ENCODE measurements at regions not wholly inside any gene's neighbourhood (a gene's known extent, or its start where the extent isn't known, plus 50 kb on each side); places are given as distances from the start of the nearest gene placed in this dataset.

- no peaks in the 10 kb centered on the region for H3K9me3 ChIP-seq (ENCODE audit: control insufficient read depth, low read length, poor library complexity, severe bottlenecking)
- H3K4me1 Mint-ChIP-seq: peaks cover 2% of the 10 kb centered on the region
- H3K36me3 Mint-ChIP-seq (ENCODE audit: low read depth): no peaks in the 10 kb centered on the region
- ATAC-seq (no peak), DNase-seq (no peak)
- H3K27me3 Mint-ChIP-seq: peaks cover 36% of the 10 kb centered on the region
- no peak overlapping the region for H3K4me3 Mint-ChIP-seq
- no peak overlapping the region for H3K27ac Mint-ChIP-seq
Measured at GRCh38 chr6:14187406-14187805, 69.8 kb downstream of the CD83 start.

GRCh38 chr6:14189074-14189473, 71.5 kb downstream of the CD83 start:
- Mint-ChIP-seq H3K27me3 (peaks cover 40% of the 10 kb centered on the region), H3K27ac (no peak overlapping the region), H3K4me1 (peaks cover 2% of the 10 kb centered on the region), H3K4me3 (no peak overlapping the region), H3K36me3 (ENCODE audit: low read depth) (peaks cover 6% of the 10 kb centered on the region)
- no peaks in the 10 kb centered on the region for H3K9me3 ChIP-seq (ENCODE audit: control insufficient read depth, low read length, poor library complexity, severe bottlenecking)
- no peak for DNase-seq
- no peak for ATAC-seq

DNA sequence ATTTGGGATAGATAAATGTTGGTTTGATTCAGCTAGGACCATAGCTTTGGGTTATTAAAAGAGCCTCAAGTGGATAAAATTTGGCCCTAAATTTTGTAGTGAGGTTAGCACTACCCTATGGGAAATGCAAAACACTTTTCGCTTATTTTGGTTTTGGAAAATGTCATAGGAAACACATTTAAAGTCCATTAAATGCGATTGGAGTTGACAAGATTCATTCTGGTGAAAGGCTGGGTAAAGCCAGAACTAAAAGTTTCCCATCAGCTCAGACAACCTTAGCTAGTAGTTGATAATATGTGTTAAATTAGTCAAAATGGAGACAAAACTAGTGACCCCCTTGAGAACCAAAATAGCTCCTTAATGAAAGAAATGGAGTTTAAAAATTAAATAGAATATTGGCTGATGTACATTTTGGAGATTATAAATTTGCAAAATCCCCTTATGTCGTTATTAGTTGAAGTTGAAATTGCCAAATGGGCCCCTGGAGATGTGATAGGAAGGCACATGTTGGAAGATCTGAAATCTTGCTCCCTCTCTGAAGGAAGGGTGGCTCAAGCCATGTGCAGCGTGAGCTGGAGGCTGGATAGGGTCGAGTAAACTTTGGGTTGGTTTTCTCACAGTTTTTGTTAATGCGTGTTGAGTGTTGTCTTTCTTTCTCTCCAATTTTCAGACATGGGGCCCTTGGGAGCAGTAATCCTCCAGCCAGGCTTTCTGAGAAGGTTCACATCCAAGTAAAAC, 72.8 kb downstream of the CD83 start:
- ATAC-seq: no peak
- Mint-ChIP-seq H3K36me3 (ENCODE audit: low read depth) (peaks cover 6% of the 10 kb centered on the region), H3K4me3 (no peak overlapping the region), H3K27ac (no peak overlapping the region), H3K4me1 (peaks cover 2% of the 10 kb centered on the region), H3K27me3 (peaks cover 44% of the 10 kb centered on the region)
- DNase-seq: no peak
- no peaks in the 10 kb centered on the region for H3K9me3 ChIP-seq (ENCODE audit: control insufficient read depth, low read length, poor library complexity, severe bottlenecking)

DNA sequence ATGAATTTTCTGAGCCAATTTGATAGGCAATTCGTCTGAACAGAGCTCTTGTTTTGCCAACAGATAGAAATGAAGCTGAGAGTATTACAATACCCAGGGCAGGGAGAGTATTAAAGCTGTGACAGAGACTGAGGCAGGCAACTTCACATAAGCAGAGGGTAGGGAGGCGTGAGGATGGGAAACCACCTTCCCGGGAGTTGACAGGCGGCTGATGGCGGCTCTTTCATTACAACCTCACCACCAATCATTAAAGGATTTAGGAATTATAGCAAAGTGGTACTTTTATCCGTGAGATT, 73.3 kb downstream of the CD83 start:
- Mint-ChIP-seq H3K36me3 (ENCODE audit: low read depth) (peaks cover 6% of the 10 kb centered on the region), H3K4me1 (peaks cover 2% of the 10 kb centered on the region), H3K27ac (no peak overlapping the region), H3K27me3 (peaks cover 44% of the 10 kb centered on the region), H3K4me3 (no peak overlapping the region)
- no peaks in the 10 kb centered on the region for H3K9me3 ChIP-seq (ENCODE audit: control insufficient read depth, low read length, poor library complexity, severe bottlenecking)
- DNase-seq: no peak
- no peak for ATAC-seq

DNA sequence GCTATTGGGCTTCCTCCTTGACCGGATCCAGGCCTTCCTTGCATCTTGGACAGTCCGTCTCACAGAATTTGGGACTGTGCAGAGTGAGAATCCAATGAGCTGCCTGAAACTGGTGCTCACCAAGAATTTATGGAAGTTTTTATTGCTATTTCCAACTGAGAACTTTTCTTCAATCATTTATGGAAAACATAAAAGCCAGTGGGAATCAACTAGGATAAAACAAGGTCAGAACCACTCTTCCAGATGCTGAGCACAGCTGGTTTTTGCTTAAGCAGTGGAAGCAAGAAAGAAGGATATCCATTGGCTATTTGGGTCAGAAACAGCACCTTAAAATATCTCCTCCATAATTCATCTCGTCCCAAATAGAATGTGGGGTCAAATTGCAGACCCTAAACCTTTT, 74.2 kb downstream of the CD83 start:
- Mint-ChIP-seq H3K4me3 (no peak overlapping the region), H3K36me3 (ENCODE audit: low read depth) (peaks cover 6% of the 10 kb centered on the region), H3K4me1 (peaks cover 2% of the 10 kb centered on the region), H3K27me3 (peaks cover 44% of the 10 kb centered on the region), H3K27ac (no peak overlapping the region)
- H3K9me3 ChIP-seq (ENCODE audit: control insufficient read depth, low read length, poor library complexity, severe bottlenecking): no peaks in the 10 kb centered on the region
- no peak for DNase-seq
- no peak for ATAC-seq

GRCh38 chr6:14192216-14192788, 74.7 kb downstream of the CD83 start:
- no peak overlapping the region for H3K4me3 Mint-ChIP-seq
- H3K4me1 Mint-ChIP-seq: peaks cover 2% of the 10 kb centered on the region
- H3K27me3 Mint-ChIP-seq: peaks cover 44% of the 10 kb centered on the region
- H3K36me3 Mint-ChIP-seq (ENCODE audit: low read depth): peaks cover 6% of the 10 kb centered on the region
- ATAC-seq (no peak), DNase-seq (no peak)
- no peak overlapping the region for H3K27ac Mint-ChIP-seq
- no peaks in the 10 kb centered on the region for H3K9me3 ChIP-seq (ENCODE audit: control insufficient read depth, low read length, poor library complexity, severe bottlenecking)

- no peaks in the 10 kb centered on the region for H3K9me3 ChIP-seq (ENCODE audit: control insufficient read depth, low read length, poor library complexity, severe bottlenecking)
- H3K4me1 Mint-ChIP-seq: peaks cover 2% of the 10 kb centered on the region
- no peak overlapping the region for H3K4me3 Mint-ChIP-seq
- H3K27me3 Mint-ChIP-seq: peaks cover 44% of the 10 kb centered on the region
- H3K36me3 Mint-ChIP-seq (ENCODE audit: low read depth): peaks cover 6% of the 10 kb centered on the region
- no peak overlapping the region for H3K27ac Mint-ChIP-seq
- no peak for DNase-seq
- no peak for ATAC-seq
Measured at GRCh38 chr6:14193524-14193923, 76.0 kb downstream of the CD83 start.

DNA sequence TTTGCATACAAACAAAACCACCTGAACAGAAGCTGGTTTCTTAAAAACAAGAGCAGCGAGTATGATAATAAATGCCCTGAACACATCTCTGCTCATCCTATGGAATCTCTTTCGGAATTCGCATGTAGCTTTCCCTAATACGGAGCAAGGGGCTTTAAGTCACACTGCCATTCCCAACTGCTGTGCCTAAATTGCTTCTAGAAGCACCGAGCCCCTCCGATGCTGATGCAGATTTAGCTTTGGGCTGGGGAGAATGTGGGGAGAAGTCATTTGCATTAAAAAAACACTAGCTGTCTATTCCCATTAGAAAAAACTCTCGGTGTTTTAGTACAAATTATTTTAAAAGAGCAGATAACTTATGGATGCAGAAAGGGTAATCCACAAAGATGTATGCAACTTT, 76.9 kb downstream of the CD83 start:
- H3K27me3 Mint-ChIP-seq: peaks cover 34% of the 10 kb centered on the region
- H3K4me3 Mint-ChIP-seq: no peak overlapping the region
- peaks cover 6% of the 10 kb centered on the region for H3K36me3 Mint-ChIP-seq (ENCODE audit: low read depth)
- ATAC-seq: no peak
- no peak overlapping the region for H3K27ac Mint-ChIP-seq
- DNase-seq: no peak
- no peaks in the 10 kb centered on the region for H3K9me3 ChIP-seq (ENCODE audit: control insufficient read depth, low read length, poor library complexity, severe bottlenecking)
- H3K4me1 Mint-ChIP-seq: no peaks in the 10 kb centered on the region

GRCh38 chr6:14194976-14195375, 77.4 kb downstream of the CD83 start:
- H3K9me3 ChIP-seq (ENCODE audit: control insufficient read depth, low read length, poor library complexity, severe bottlenecking): no peaks in the 10 kb centered on the region
- H3K27ac Mint-ChIP-seq: no peak overlapping the region

DNA sequence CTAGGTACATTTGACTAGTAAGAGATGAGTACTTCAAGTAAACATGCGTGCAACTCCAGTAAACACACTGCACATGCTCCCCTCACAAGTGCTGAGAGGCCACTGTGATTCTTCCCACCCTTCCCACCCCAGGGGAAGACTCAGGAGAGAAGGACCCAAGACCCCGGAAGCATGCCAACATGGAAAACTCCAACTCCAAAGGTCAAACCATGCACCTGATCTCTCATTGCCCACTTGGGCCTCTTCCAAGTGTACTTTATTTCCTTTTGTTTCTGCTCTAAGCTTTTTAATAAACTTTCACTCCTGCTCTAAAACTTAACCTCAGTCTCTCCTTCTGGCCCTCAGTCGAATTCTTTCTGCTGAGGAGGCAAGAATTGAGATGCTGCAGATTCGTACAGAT, 78.5 kb downstream of the CD83 start:
- no peaks in the 10 kb centered on the region for H3K4me1 Mint-ChIP-seq
- H3K36me3 Mint-ChIP-seq (ENCODE audit: low read depth): peaks cover 6% of the 10 kb centered on the region
- H3K9me3 ChIP-seq (ENCODE audit: control insufficient read depth, low read length, poor library complexity, severe bottlenecking): no peaks in the 10 kb centered on the region
- H3K27me3 Mint-ChIP-seq: peaks cover 23% of the 10 kb centered on the region
- ATAC-seq: no peak
- DNase-seq: no peak
- H3K4me3 Mint-ChIP-seq: no peak overlapping the region
- H3K27ac Mint-ChIP-seq: no peak overlapping the region

More at GRCh38 chr6:14194976-14195375, 77.4 kb downstream of the CD83 start:
- no peaks in the 10 kb centered on the region for H3K4me1 Mint-ChIP-seq
- H3K27me3 Mint-ChIP-seq: peaks cover 29% of the 10 kb centered on the region
- no peak for DNase-seq
- H3K4me3 Mint-ChIP-seq: no peak overlapping the region
- no peak for ATAC-seq
- peaks cover 6% of the 10 kb centered on the region for H3K36me3 Mint-ChIP-seq (ENCODE audit: low read depth)

DNA sequence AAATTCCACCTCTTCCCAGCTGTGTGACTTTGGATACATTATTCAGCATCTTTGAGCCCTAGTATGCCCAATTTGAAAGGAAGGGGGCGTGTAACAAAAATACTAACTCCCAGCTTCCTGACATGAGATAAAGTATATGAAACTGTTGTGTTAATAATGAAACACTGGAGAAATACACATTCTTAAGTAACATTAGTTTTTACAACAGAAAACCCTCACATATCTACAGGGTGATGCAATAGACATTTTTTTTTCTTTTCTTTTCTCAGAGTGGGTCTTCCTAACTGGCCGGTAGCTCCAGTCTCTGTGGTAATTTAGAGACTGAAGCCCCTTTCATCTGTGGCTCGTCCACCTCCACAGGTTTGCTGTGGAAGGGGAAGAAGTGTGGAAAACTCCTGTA, 79.5 kb downstream of the CD83 start:
- H3K9me3 ChIP-seq (ENCODE audit: control insufficient read depth, low read length, poor library complexity, severe bottlenecking): no peaks in the 10 kb centered on the region
- H3K27ac Mint-ChIP-seq: no peak overlapping the region
- no peak for DNase-seq
- peaks cover 27% of the 10 kb centered on the region for H3K27me3 Mint-ChIP-seq
- no peak overlapping the region for H3K4me3 Mint-ChIP-seq
- H3K4me1 Mint-ChIP-seq: no peaks in the 10 kb centered on the region
- no peak for ATAC-seq
- H3K36me3 Mint-ChIP-seq (ENCODE audit: low read depth): peaks cover 7% of the 10 kb centered on the region

DNA sequence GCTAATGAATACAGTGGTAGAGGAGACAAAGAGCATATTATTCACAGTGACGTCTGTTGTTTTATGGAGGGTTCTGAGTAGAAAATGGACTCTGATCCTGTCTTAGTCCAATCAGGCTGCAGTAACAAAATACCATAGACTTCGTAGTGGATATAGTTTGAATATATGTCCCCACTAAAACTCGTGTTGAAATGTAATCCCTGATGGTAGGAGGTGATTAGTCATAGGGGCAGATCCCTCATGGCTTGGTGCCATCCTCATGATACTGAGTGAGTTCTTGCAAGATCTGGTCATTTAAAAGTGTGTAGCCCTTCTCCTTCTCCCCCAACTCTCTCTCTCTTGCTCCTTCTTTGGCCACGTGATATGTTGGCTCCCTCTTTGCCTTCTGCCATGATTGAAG, 82.5 kb downstream of the CD83 start:
- Mint-ChIP-seq H3K4me3 (no peak overlapping the region), H3K27me3 (peaks cover 15% of the 10 kb centered on the region), H3K36me3 (ENCODE audit: low read depth) (peaks cover 4% of the 10 kb centered on the region), H3K27ac (no peak overlapping the region), H3K4me1 (no peaks in the 10 kb centered on the region)
- H3K9me3 ChIP-seq (ENCODE audit: control insufficient read depth, low read length, poor library complexity, severe bottlenecking): no peaks in the 10 kb centered on the region
- no peak for DNase-seq
- no peak for ATAC-seq

DNA sequence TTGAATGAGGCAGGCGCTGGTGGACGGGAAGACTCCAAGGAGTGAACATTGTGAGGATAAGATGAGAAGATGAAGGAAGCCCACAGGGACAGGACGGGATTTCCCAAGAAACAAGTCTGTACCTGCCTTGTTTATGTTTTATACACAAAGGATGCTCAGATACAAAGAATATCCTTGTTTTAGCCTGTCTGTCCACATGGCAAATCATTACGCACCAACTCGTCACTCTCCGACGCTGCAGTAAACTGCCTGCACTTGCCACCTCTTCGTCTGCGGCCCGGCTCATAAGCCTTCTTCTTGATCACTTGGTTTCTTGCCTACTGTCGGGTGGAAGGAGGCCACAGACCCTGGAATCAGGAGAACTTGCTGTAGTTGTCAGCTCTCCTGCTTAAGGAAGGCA, 85.4 kb downstream of the CD83 start:
- H3K4me1 Mint-ChIP-seq: no peaks in the 10 kb centered on the region
- no peak for ATAC-seq
- no peak overlapping the region for H3K27ac Mint-ChIP-seq
- DNase-seq: no peak
- peaks cover 12% of the 10 kb centered on the region for H3K27me3 Mint-ChIP-seq
- H3K9me3 ChIP-seq (ENCODE audit: control insufficient read depth, low read length, poor library complexity, severe bottlenecking): no peaks in the 10 kb centered on the region
- H3K36me3 Mint-ChIP-seq (ENCODE audit: low read depth): peaks cover 4% of the 10 kb centered on the region
- no peak overlapping the region for H3K4me3 Mint-ChIP-seq

DNA sequence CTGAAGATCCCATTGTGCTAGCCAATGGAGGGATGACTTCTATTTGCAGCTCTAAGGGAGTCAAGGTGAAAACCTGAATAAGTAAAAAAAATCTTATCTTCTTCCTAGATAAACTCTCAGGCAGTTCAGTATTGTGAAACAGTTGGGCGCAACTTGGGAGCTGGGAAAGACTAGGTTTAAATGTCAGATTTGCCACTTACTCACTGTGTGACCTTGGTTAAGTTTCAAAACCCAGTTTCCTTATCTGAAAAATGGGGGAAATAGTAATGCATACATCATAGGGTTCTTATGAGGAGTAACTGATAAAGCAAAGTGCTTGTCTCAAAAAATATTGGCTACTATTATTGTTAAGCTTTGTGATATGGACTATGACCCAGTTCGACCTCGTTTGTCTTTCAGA, 88.8 kb downstream of the CD83 start:
- no peak overlapping the region for H3K27ac Mint-ChIP-seq
- peaks cover 4% of the 10 kb centered on the region for H3K36me3 Mint-ChIP-seq (ENCODE audit: low read depth)
- H3K9me3 ChIP-seq (ENCODE audit: control insufficient read depth, low read length, poor library complexity, severe bottlenecking): no peaks in the 10 kb centered on the region
- ATAC-seq (no peak), DNase-seq (no peak)
- peaks cover 11% of the 10 kb centered on the region for H3K27me3 Mint-ChIP-seq
- H3K4me3 Mint-ChIP-seq: no peak overlapping the region
- H3K4me1 Mint-ChIP-seq: peaks cover 8% of the 10 kb centered on the region
